ENCODE measurements at regions not wholly inside any gene's neighbourhood (a gene's known extent, or its start where the extent isn't known, plus 50 kb on each side); places are given as distances from the start of the nearest gene placed in this dataset.

GRCh38 chr13:110024645-110024980 is 238.2 kb upstream of the IRS2 start (continued):
- no peak for TF ChIP-seq GTF2B (IDR thresholded peaks at IDR 0.05; ENCODE audit: extremely low read depth, insufficient read length)
- TF ChIP-seq HSF4 (CRISPR knock-in tag; IDR thresholded peaks at IDR 0.05; ENCODE audit: borderline replicate concordance), result no peak
- no peak for TF ChIP-seq KAT2B (IDR thresholded peaks at IDR 0.05; ENCODE audit: low read depth, low read length)
- TF ChIP-seq CHD1 (IDR thresholded peaks at IDR 0.05; ENCODE audit: low read length), result no peak
- no peak for TF ChIP-seq TCF7L2 (IDR thresholded peaks at IDR 0.05; ENCODE audit: low read depth, low read length)
- no peak for TF ChIP-seq ZNF77 (CRISPR knock-in tag; IDR thresholded peaks at IDR 0.05)

- no TSS peak for BruUV-seq (replicated peaks)
- in situ Hi-C loops (cut with MboI), result no loop called here
- FAIRE-seq, result no peak
- no peak for TF ChIP-seq ZBTB17 (CRISPR knock-in tag; IDR thresholded peaks at IDR 0.05)
- TF ChIP-seq ZNF143 (CRISPR knock-in tag; IDR thresholded peaks at IDR 0.05), result no peak
- no peak for TF ChIP-seq ETS1 (conservative IDR thresholded peaks at IDR 0.05; ENCODE audit: control insufficient read depth, low read depth, low read length)
- TF ChIP-seq CBX1 (IDR thresholded peaks at IDR 0.05; ENCODE audit: low read depth), result no peak
- TF ChIP-seq ETV1 (tag; conservative IDR thresholded peaks at IDR 0.05; ENCODE audit: low read depth), result no peak
- TF ChIP-seq ILF3 (IDR thresholded peaks at IDR 0.05; ENCODE audit: borderline replicate concordance), result no peak
- TF ChIP-seq ARID4B (CRISPR knock-in tag; IDR thresholded peaks at IDR 0.05), result no peak
- no peak for TF ChIP-seq NRF1 (conservative IDR thresholded peaks at IDR 0.05 in 1 of 2, IDR thresholded peaks at IDR 0.05 in 1 of 2)
- no peak for TF ChIP-seq CBFA2T2 (conservative IDR thresholded peaks at IDR 0.05)
- no peak for TF ChIP-seq DPF2 (IDR thresholded peaks at IDR 0.05)
Measured at GRCh38 chr13:110023729-110024644, 237.6 kb upstream of the IRS2 start.

More at GRCh38 chr13:110023729-110024644, 237.6 kb upstream of the IRS2 start:
- no peak overlapping the region for H3K4me2 ChIP-seq (ENCODE audit: insufficient read depth, low read length)
- H3K4me1 ChIP-seq (replicated peaks in 1 of 2; ENCODE audit: control insufficient read depth in 2 of 2, insufficient read depth in 2 of 2, low read length in 2 of 2), result no peaks in the 10 kb centered on the region; a peak in 1 of 5 replicates
- no peak overlapping the region for H3K4me3 ChIP-seq
- POLR2A ChIA-PET, result interaction anchor here (0.6 kb wide), 1 partner anchor 81 kb away, joined by 3 read pairs; no protein-coding TSS in a partner anchor
- ATAC-seq (no peak), DNase-seq (ENCODE audit: extremely low read depth in 1 of 4, low spot score in 3 of 4) (no peak)
- intact Hi-C loops (cut with micrococcal nuclease), result no loop called here
- H3K27ac ChIP-seq (ENCODE audit: extremely low read depth, low read depth, low read length), result no peak overlapping the region
- no peaks in the 10 kb centered on the region for H4K20me1 ChIP-seq (replicated peaks; ENCODE audit: control insufficient read depth, insufficient read depth, low read length)
- H3K9ac ChIP-seq (ENCODE audit: insufficient read depth in 1 of 2, low read depth in 2 of 2, low read length in 2 of 2), result no peak overlapping the region
- no peaks in the 10 kb centered on the region for H3K27me3 ChIP-seq (ENCODE audit: control insufficient read depth in 2 of 2, insufficient read depth in 2 of 2, low read length in 2 of 2)
- WGBS (ENCODE audit: insufficient coverage, low coverage, missing lambda C conversion rate), result 0% methylated on average over 6 of the region's 14 CpGs
- no peak overlapping the region for H2AFZ ChIP-seq (ENCODE audit: low read depth, low read length)
- H3K79me2 ChIP-seq (ENCODE audit: control insufficient read depth, insufficient read depth, low read length), result no peaks in the 10 kb centered on the region
- no peaks in the 10 kb centered on the region for H3K36me3 ChIP-seq (ENCODE audit: control insufficient read depth, insufficient read depth, low read length)
- CTCF ChIA-PET (ENCODE audit: low intra/inter-chr PET ratio), result no interaction called here
- H3K9me1 ChIP-seq (ENCODE audit: control insufficient read depth, insufficient read depth, low read length), result no peaks in the 10 kb centered on the region
- H3K9me3 ChIP-seq (replicated peaks; ENCODE audit: control insufficient read depth, insufficient read depth, low read depth, low read length), result no peaks in the 10 kb centered on the region
